HG03460 (cell line): ENCODE measurements at regions not wholly inside any gene's neighbourhood (a gene's known extent, or its start where the extent isn't known, plus 50 kb on each side); places are given as distances from the start of the nearest gene placed in this dataset.

Source experiments
- ATAC-seq: cut with Tn5 transposase; IDR thresholded peaks from one replicate; pipeline ENCODE4 v1.9.1; 2021; ENCODE audit not compliant: unreplicated experiment

DNA sequence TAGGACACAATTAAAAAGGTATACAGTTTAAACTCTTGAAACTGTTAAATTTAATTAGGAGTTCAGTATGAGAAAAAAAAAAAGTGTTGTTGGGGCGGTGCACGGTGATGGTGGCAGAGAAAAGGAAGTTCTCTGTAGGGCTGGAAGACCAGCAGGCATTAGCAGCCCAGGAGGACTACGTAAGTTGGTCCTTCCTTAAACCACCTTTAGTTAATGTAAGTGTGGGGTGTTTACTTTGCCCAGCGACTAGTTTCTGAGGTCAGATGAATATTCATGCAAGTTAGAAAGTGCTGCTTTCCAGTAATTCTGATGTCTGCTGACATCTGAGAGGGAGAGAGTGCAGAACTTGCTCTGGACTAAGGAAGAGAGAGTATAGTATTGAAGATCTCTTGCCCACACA lies 54.9 kb downstream of the NKX2-1 start:
- no peak for ATAC-seq

DNA sequence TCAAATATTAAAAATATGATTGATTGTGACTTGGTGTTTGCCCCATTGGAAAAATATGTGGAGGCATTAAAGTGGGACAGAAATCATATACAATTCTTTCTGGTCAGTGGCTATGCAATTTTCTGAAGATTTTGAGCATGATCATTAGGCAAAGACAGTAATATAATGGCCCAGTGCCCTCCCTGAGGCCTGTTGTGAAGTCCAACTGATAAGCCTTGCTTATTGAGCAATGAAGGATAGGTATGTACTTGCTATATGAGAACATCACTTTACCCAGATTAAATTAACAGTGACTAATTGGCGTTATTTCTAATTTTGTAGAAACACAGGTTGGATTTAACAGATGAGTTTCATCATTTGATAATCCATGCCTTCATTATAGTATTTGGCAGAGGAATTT lies 57.1 kb downstream of the NKX2-1 start:
- no peak for ATAC-seq

DNA sequence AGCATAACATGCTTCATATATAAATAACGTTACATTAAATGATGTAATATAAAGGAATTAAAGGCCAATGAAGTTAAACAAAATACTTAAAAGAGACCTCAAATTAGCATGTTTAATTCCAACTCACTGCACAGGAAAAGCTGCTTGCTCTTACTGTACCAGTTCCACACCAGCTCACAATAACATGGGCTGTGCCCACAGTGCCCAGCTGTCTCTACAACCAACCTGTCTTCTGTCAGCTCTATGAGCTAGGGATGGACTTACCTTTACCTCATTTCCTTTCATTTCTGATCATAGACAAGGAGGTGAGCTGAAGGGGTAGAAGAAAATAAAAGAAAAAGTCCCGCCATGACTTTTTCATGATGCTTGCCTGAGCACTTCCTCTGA lies 64.8 kb downstream of the NKX2-1 start:
- ATAC-seq = no peak

DNA sequence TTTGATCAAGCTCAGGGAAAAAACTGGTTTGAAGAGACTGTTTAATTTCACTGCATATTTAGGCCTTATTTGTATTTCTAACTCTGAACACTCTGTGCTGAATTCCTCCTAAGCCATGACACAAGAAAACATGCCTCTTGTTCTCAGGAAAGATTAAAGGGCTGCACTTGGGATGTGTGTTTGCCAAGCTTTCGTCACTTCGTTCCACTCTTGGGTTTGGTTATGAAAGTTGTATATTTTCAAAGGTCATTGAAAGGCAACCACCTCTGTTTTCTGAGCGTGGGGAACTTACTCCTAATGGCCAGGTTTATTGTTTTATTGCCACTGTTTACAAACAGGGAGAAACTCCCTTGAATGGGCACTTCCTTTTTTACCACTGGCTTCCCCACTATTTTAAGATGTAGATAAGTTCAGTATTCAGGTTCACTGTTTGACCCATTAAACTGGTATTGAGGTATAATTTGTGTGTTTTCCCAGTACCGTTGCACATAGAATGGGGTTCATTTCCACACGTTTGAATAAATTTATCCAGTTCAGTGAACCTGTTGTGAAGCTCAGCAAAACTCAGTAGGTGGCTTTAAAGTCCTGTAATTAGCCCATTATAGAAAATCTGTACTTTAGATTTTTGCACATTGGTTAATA lies 65.3 kb downstream of the NKX2-1 start:
- no peak for ATAC-seq

DNA sequence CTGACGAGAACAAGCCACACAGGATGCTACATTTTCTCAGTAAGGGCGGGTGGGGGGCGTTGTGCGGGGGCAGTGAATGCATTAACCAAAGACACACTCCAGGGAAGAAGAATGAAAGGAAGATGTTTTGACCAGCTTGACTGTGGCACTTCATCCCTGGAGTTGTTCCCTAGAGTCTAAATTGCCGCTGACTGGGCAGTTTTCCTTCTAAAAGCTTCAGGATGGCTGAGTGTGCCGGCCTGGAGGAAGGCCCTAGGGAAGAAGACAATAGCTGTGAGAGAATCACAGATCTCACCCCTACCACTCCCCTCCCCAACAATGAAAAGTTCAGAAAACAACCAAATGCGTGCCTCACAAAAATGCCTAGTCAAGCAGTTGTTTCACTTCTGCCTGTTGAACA lies 67.2 kb downstream of the NKX2-1 start:
- ATAC-seq = no peak

DNA sequence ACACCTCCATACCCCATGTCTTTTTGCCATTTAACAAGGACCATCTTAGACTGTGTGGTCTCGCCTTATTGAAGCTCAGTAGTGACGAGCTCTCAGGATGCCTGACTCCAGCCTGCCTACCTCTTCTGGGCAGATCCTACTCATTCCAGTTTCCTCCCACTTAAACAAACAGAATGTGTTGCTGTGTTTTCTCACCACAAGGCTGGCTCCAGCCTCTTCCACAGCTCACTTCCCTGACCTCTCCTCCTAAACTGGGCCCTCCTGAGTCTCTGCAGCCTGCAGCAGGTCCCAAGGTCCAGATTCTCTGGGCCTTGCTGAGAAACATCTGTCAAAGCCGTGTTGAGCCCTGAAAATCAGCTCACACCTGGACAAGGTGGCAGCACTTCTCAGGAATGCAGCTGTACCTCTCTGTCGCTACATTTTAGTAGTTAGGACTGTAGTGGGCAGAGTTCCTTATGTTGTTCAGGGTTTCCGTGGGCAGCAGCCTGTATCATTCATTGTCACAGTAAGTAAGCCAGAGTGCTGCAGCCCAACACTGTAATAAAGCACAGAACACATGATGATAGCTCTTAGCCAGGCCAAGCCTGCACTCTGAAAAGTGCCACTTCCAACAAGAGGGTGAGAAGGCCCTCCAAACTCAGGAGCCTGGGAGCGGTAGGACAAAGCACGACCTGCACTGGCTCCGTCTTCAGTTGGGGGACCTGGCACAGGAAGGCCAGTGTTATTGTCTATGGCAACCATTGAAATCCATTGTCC lies 68.5 kb downstream of the NKX2-1 start:
- no peak for ATAC-seq

DNA sequence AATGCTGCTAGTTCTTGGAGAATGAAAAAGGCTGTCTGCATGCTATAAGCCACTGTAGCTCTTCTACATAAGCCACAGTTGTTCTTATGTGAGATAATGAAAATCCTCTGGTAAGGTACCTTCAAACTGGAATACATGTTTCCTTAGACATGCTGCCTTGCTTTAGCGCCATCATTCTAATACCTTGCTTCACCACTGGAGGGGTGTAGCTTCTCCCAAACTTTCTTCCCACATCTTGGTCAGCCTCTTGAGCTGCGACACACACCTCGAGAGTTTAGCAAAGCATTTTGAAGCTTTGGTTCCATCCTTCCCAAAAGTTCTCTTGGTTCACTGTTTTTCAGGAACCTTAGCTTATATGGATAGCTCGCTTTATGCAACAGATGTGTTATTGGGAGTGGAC lies 69.5 kb downstream of the NKX2-1 start:
- ATAC-seq = no peak

DNA sequence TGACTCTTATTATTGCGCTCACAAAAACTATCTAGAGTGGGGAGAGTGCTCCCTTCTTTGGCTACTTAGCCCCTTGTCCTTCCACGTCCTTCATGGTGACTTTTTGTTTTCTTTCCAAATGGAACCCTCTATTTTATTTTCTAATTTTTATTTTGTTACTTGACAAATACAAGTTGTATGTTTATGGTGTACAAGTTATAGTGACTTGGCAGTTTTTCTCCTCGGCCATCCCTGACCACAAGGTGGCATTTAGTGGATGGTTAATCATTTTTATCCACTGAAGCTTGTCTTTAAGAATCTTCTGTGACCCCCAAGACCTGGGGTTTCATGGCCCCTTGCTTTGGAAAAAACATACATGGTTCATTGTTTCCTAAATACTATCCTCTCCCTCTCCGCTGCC lies 70.1 kb downstream of the NKX2-1 start:
- no peak for ATAC-seq

DNA sequence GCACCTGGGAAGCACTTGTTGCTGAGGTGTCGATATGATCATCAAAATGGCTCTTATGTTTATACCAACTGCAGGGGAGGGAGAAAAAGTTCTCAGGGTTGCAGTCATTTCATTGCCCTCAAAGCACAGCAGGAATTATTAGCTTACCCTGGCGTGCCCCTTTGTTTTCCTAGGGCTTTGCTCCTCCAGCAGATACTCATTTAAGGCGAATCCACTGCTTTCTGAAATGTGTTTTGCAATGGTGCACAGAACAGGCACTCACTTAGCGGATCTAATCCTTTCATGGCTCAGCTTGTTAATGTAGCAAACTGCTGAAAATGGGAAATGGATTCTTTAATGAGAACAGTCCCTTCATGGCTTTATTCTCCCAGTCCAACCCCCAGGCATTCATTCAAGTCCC lies 76.7 kb downstream of the NKX2-1 start:
- no peak for ATAC-seq

DNA sequence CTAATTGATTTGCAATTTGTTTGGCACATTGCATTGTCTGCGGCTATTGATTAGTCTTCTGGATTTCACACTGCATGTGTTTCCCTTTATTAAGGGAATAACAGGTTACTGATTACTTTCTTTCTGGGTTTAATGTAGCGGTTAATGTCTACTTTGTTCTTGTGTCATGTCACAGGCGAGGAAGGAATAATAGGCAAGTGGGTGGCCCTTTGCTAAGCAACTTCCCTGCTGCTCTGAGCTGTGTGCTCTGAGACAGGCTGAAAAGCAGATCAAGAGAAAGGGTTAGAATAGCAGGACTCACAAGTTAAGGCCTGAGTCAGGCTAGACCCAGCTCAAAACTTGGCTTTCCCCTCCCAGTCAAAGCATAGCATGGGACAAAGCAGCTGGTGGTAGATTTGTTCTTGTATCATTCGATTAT lies 77.2 kb downstream of the NKX2-1 start:
- no peak for ATAC-seq

DNA sequence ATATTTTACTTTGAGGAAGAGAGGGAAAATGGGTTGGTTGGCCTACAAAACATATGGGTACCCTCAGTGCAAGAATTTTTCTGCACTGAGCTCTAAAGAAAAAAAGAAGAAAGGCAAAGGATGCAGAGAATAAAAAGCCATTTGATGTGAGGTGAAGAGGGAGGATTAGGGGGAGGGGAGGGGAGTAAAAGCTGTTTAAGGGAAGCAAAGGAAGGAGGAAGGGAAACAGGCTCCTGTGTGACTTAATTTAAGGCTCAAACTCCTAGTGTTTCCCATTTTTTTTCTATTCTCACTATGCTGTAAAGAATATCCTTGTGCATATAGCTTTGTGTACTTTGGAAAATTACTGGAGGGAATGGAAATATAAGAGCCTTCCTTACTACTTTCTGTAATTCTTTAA lies 78.7 kb downstream of the NKX2-1 start:
- no peak for ATAC-seq

DNA sequence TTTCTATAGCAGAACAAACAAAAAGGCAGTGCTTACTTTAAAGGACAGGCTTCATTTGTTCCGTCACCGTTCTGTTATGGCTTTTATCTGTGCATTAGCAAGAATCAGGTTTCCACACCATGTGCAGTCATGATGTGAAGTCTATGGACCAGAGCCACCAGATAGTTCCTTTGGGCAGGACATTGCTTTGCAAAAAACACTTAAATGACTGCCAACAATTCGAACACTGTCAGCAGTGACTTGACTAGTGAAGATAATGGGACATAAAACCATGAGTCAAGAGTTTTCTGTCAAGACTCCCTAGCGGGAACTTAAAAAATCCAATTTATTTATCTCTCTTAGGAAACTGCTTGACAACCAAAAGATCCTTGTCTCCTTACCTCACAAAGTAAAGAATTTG lies 80.3 kb downstream of the NKX2-1 start:
- ATAC-seq = no peak

DNA sequence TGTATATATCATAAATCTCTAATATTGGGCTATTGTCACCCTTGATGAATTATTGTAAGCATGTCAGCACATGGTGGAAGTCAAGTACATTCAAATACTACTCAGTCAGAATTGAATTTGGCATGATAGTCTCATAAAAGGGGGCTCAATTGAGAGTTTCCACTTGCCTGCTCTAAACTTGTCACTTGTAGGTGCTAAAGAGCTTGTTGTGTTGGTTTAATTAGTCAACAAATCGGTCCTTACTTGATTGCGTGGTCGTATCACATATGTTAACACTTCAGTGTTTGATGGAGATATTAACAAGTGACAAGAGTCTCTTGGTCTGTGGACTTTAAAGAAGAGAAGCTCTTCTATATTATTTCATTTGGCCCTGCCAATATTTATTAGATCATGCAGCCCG lies 81.1 kb downstream of the NKX2-1 start:
- ATAC-seq = no peak

DNA sequence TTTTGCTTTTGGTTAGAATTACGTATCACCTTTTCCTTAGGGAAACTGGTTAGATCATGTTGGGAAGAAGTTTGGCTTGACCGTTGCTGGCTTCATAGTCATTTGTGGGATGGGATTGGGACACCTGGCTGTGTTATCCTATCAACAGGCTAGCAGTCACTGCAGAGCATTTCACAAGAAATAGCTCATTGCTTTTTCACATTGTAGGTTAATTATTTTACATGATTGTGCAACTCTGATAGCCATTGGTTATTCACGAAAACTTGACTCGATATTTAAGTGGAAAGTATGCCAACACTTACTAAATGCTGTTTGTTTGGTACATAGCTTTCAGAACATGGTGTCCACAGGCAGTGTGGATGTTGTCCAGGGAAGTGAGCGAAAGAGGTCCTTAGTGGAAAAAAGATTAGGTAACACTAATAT lies 89.4 kb downstream of the NKX2-1 start:
- ATAC-seq = no peak

DNA sequence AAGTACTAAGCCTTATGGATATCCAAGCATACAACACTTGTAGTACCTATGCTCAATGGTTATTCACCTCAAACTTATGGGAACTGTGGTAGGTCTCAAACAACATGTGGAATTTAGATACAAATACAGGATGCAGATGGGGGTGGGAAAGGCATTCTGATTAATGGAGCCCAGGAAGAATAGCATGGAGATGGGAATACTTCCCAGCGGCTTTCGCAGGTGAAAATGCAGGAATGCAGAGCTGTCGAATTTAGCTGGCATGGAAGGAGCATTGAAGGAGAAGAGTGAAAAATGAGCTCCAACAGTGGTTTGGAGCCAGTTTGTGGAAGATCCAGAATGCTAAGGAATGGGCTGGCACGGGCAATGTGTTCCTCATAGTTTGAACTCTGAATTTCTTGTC lies 89.9 kb downstream of the NKX2-1 start:
- ATAC-seq = no peak

DNA sequence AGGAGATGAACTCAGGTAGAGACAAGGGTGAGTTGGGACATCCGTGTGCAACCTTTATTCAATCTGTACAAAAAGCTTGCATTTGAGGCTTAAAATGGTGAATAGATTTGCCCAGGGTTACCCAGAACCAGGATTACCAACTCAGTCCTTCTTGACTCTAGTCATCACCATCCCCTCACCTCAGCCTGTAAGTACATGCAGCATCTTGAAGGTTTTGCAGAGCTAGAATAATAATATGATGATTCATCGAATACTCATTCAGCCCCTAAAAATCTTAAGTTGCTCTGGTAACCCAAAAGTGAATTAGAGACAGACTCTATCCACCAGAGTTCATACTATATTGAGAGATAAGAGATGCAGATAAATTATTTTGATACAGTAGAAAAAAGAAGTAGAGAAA lies 90.3 kb downstream of the NKX2-1 start:
- ATAC-seq = no peak

DNA sequence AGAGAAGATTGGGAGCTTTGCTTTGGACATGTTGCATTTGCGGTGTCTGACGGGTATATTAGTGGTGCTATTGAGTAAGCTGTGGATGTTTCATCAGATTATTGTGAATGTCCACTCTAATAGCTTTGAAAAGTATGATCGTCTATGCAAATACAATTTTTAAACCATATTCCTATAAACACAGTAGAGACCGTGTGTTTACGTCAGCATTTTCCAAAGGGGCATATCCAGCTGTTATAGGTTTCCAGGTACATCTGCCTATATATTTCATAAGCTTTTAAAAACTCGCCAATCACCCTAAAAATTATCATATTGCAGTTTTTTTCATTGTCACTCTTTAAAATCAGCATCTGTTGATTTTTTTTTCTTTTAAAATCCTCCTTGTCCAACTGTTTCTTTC lies 91.7 kb downstream of the NKX2-1 start:
- no peak for ATAC-seq

DNA sequence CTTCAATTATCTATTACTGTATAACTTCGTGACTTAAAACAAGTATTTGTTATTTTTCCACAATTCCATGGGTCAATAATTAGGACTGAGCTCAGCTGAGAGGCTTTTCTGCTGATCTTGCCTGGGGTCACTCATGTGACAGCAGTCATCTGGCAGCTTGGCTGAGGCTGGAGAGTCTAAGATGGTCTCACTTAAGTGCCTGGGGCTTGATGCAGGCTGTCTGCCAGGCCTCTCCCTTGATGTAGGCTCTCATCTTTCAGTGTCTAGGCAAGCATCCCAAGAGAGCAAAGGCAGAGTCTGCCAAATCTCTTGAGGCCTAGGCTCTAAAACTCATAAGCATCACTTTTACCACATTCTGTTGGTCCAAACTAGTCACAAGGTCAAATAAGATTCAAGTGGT lies 93.2 kb downstream of the NKX2-1 start:
- ATAC-seq = no peak

DNA sequence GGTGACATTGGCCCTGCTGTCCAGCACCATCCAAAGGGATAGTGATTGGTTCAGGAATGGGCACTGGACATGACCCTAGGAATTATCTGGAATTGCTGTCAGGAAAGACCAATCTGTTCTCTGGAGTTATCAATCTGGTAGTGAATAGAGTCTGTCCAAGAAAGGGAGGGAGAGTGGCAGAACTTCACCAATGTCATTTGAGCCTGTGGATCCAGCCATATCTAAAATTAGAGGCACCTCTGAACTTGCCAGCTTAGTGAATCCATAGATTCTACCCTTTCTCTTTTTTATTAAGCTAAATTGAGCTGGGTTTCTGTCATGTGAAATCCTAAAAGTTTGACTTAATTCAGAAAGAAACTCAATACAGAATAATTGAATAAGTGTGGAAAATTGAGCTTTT lies 93.9 kb downstream of the NKX2-1 start:
- no peak for ATAC-seq

DNA sequence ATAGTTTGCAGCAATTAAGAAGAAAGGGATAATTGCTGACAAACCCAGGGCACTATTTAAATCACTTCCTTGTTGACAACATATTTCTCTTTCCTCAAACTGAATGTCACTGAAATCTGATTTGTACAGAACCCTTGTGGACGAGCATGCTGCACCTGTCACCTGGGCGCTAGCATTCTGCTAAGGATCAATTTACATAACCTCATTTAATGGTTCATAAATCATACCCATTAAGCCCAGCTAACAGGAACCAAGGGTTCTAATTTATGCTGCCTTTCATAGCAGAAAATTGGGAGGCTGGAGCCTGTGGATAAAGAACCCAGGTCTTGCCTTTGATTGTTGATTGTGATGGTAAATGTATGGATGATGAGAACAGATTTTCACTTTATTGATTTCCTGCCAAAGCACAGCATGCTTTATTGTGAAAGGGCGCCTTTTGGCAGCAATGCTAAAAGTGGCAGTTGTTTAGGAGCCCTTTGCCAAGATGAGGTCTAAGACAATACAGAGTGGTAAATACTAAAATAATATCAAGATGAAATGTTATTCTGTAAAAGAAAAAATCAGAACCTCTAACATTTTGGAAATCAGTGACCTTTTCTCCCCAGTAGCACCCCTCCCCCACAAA lies 95.4 kb downstream of the NKX2-1 start:
- ATAC-seq = no peak

DNA sequence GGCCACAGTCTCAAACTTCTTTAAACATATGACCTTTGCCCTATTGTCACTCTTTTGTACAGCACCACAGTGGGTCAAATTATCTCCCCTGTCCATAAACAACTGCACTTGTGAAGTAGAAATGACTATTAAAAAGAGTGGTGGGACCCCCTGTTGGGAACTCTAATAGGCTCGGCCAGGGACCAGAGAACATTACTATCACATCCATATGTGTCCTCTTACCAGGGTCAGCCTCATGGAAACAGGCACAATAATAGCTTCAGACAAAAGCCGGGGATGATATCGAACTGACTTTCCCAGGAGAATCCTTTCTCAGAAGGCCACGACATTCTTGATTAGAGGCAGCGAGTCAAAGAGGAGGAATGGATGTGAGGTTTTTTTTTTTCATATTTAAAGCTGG lies 96.6 kb downstream of the NKX2-1 start:
- ATAC-seq = no peak

DNA sequence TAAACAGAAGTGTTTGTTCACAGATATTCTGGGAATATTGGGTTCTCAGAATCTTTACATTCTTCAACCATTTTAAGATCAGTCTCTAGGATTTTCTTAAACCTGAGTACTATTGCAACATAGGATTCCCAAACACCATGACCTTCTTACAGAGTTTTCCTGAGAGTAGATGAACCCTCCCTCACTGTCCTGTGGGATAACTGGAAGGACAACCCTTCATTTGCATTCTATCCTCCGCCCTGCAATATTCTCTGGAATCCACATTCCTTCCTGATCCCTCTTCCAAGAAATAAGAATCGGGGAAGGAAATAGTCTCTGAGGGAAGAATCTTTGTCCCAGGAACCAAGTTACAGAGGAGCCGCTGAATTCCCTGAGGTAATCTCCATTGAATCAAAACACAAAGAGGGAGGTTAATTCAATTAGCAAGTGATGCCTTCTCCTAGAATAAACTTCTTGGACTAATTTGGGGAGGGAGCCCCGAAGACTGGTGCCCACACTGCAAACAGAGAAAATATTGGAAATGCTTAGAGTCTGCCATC lies 99.8 kb upstream of the MBIP start:
- ATAC-seq = no peak
